Activated CD4-positive, alpha-beta T cell treated with anti-CD3 and anti-CD28 coated beads, Interleukin-2, Interleukin-6, amounts not matched to agents 100 ng/mL and 50 ng/mL, durations not matched to agents 16 hours and 8 hours (primary cell): ENCODE measurements at regions not wholly inside any gene's neighbourhood (a gene's known extent, or its start where the extent isn't known, plus 50 kb on each side); places are given as distances from the start of the nearest gene placed in this dataset.

ENCODE experiments used
- DNase-seq: peaks from one replicate; pipeline ENCODE4 v3.0.0-alpha.2; 2020

GRCh38 chr12:43115441-43116160, 436.4 kb downstream of the ADAMTS20 start:
- no peak for DNase-seq

GRCh38 chr12:43114316-43114715, 437.7 kb downstream of the ADAMTS20 start:
- no peak for DNase-seq

- no peak for DNase-seq
These were observed 438.4 kb downstream of the ADAMTS20 start for GRCh38 chr12:43113616-43114015.

- DNase-seq: no peak
These were observed 438.9 kb downstream of the ADAMTS20 start for GRCh38 chr12:43113135-43113534.

- DNase-seq: no peak
These were observed 439.7 kb downstream of the ADAMTS20 start for GRCh38 chr12:43112101-43112920.

GRCh38 chr12:43111608-43112007, 440.4 kb downstream of the ADAMTS20 start:
- DNase-seq: no peak

GRCh38 chr12:43109631-43110345, 442.2 kb downstream of the ADAMTS20 start:
- no peak for DNase-seq

GRCh38 chr12:43108656-43109055, 443.3 kb downstream of the ADAMTS20 start:
- no peak for DNase-seq

GRCh38 chr12:43107026-43107775, 444.8 kb downstream of the ADAMTS20 start:
- DNase-seq: no peak

GRCh38 chr12:43106355-43106754, 445.6 kb downstream of the ADAMTS20 start:
- DNase-seq: no peak

GRCh38 chr12:43105426-43105981, 446.5 kb downstream of the ADAMTS20 start:
- no peak for DNase-seq

GRCh38 chr12:43104494-43104893, 447.5 kb downstream of the ADAMTS20 start:
- DNase-seq: no peak

GRCh38 chr12:43103866-43104265, 448.1 kb downstream of the ADAMTS20 start:
- DNase-seq: no peak

- DNase-seq: no peak
These were observed 449.3 kb downstream of the ADAMTS20 start for GRCh38 chr12:43102546-43103264.

GRCh38 chr12:43100231-43100630, 451.8 kb downstream of the ADAMTS20 start:
- DNase-seq: no peak

- DNase-seq: no peak
These were observed 452.3 kb downstream of the ADAMTS20 start for GRCh38 chr12:43099691-43100163.

GRCh38 chr12:43098766-43099550, 453.0 kb downstream of the ADAMTS20 start:
- DNase-seq: no peak

- no peak for DNase-seq
These were observed 453.9 kb downstream of the ADAMTS20 start for GRCh38 chr12:43098071-43098470.

- no peak for DNase-seq
These were observed 454.5 kb downstream of the ADAMTS20 start for GRCh38 chr12:43097471-43097870.

GRCh38 chr12:43095669-43096280, 456.2 kb downstream of the ADAMTS20 start:
- no peak for DNase-seq
